HEK293 (cell line): ENCODE measurements at regions not wholly inside any gene's neighbourhood (a gene's known extent, or its start where the extent isn't known, plus 50 kb on each side); places are given as distances from the start of the nearest gene placed in this dataset.

Experiments
- CTCF ChIA-PET: fragments of 350-600 bp; formaldehyde crosslinking; extraction: SDS; loops from one replicate; lab custom pipeline; 2021; ENCODE audit warnings: antibody characterized with exemption; lab: Yijun Ruan, JAX
- POLR2A ChIA-PET: fragments of 300-600 bp; formaldehyde crosslinking; extraction: SDS; loops from one replicate; lab custom pipeline; 2020; ENCODE audit warnings: antibody characterized with exemption, inconsistent platforms; lab: Yijun Ruan, JAX
- H3K27ac ChIP-seq: fragments of 200-500 bp; sonication (Bioruptor generic); 2 replicates; pipeline ENCODE4 v1.5.1; 2014; ENCODE audit warnings: low read depth, low read length, control low read depth, inconsistent platforms; ENCODE audit errors: extremely low read depth
- H3K36me3 ChIP-seq, 2 experiments: fragments of 200-500 bp in 1 of 2; sonication (Bioruptor generic) in 1 of 2; 1 replicate in 1 of 2; 2 replicates in 1 of 2; pipeline ENCODE4 v1.5.1; 2014 to 2017; ENCODE audit warnings: inconsistent platforms in 2 of 2, low read length in 2 of 2; ENCODE audit not compliant: control insufficient read depth in 2 of 2, insufficient read depth in 1 of 2
- H3K4me1 ChIP-seq: fragments of 200-500 bp; sonication (Bioruptor generic); 2 replicates; pipeline ENCODE4 v1.5.1; 2014; ENCODE audit warnings: mild to moderate bottlenecking, low read length, inconsistent platforms; ENCODE audit not compliant: control insufficient read depth, insufficient read depth
- H3K4me3 ChIP-seq: 2 replicates; pipeline ENCODE4 v1.5.1; 2011; ENCODE audit warnings: low read depth, mild to moderate bottlenecking, control low read depth, low read length, moderate library complexity
- H3K9me3 ChIP-seq: fragments of 200-500 bp; sonication (Bioruptor generic); 2 replicates; pipeline ENCODE4 v1.5.1; 2014; ENCODE audit warnings: low read depth, low read length, inconsistent platforms; ENCODE audit not compliant: control insufficient read depth, insufficient read depth
- ZFP69B ChIP-seq: fragments of 450-650 bp; formaldehyde crosslinking; IDR thresholded peaks from 2 replicates; pipeline ENCODE4 v1.5.1; 2016; ENCODE audit warnings: missing biosample characterization, missing genetic modification characterization
- ZNF2 ChIP-seq: fragments of 450-650 bp; formaldehyde crosslinking; IDR thresholded peaks from 2 replicates; pipeline ENCODE4 v1.5.1; 2016; ENCODE audit warnings: missing biosample characterization, missing genetic modification characterization
- ZNF354C ChIP-seq: fragments of 450-650 bp; formaldehyde crosslinking; IDR thresholded peaks from 2 replicates; pipeline ENCODE4 v1.5.1; 2016; ENCODE audit warnings: missing biosample characterization, missing genetic modification characterization, low read depth, borderline replicate concordance
- ZNF544 ChIP-seq: fragments of 450-650 bp; formaldehyde crosslinking; IDR thresholded peaks from 2 replicates; pipeline ENCODE4 v1.5.0; 2017; ENCODE audit warnings: missing biosample characterization, missing genetic modification characterization
- ZNF571 ChIP-seq: fragments of 450-650 bp; formaldehyde crosslinking; IDR thresholded peaks from 2 replicates; pipeline ENCODE4 v1.5.0; 2017; ENCODE audit warnings: missing biosample characterization, missing genetic modification characterization
- ZNF623 ChIP-seq: fragments of 450-650 bp; formaldehyde crosslinking; IDR thresholded peaks from 2 replicates; pipeline ENCODE4 v1.5.1; 2016; ENCODE audit warnings: missing biosample characterization, missing genetic modification characterization
- ZNF626 ChIP-seq: fragments of 450-650 bp; sonication (Bioruptor Pico); formaldehyde crosslinking; IDR thresholded peaks from 2 replicates; pipeline ENCODE4 v1.5.1; 2018; ENCODE audit warnings: missing biosample characterization, missing genetic modification characterization, inconsistent platforms
- ZNF654 ChIP-seq: fragments of 450-650 bp; formaldehyde crosslinking; IDR thresholded peaks from 2 replicates; pipeline ENCODE4 v1.5.1; 2016; ENCODE audit warnings: low read depth, missing biosample characterization, missing genetic modification characterization
- ZNF777 ChIP-seq: fragments of 450-650 bp; formaldehyde crosslinking; IDR thresholded peaks from 2 replicates; pipeline ENCODE4 v1.5.1; 2017; ENCODE audit warnings: missing biosample characterization, missing genetic modification characterization, borderline replicate concordance
- ZNF785 ChIP-seq: fragments of 450-650 bp; formaldehyde crosslinking; IDR thresholded peaks from 2 replicates; pipeline ENCODE4 v1.5.1; 2016; ENCODE audit warnings: missing biosample characterization, missing genetic modification characterization
- TF ChIP-seq, protein P1 (sequence below): fragments of 450-650 bp; formaldehyde crosslinking; IDR thresholded peaks from 2 replicates; pipeline ENCODE4 v1.5.1; 2016; ENCODE audit warnings: missing biosample characterization, missing genetic modification characterization
- TF ChIP-seq, protein P2 (sequence below): fragments of 450-650 bp; formaldehyde crosslinking; IDR thresholded peaks from 2 replicates; pipeline ENCODE4 v1.5.1; 2016; ENCODE audit warnings: missing biosample characterization, missing genetic modification characterization
- TF ChIP-seq, protein P3 (sequence below): fragments of 450-650 bp; formaldehyde crosslinking; IDR thresholded peaks from 2 replicates; pipeline ENCODE4 v1.5.1; 2017; ENCODE audit warnings: missing biosample characterization, missing genetic modification characterization

DNA sequence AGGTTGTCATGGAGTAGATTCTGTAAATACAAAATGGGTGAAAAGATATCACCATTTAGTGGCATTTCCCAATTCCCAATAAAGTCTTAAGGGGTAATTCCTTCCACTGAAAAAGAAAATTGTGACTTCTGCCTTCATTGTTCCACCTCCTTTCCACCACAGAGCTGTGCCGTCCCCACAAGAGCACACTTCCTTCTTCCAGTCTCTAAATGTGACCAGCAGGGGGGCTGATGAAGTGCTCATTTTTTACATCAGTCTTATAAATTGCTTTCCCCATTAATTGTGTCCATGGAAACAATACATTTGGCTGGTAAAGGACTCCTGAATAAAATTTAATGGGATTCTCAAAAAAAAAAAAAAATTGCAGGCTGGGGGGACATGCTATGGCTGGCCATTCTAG is 260.8 kb upstream of the PSMD7 start:
- ChIA-PET POLR2A (interaction anchor here (0.7 kb wide), 1 partner anchor 1836 kb away, joined by 3 read pairs; no protein-coding TSS in a partner anchor), CTCF (interaction anchor here (0.5 to 2.6 kb wide), 20 partner anchors 8 to 1908 kb away, joined by 3 to 14 read pairs (median 4); no protein-coding TSS in a partner anchor)
- H3K27ac ChIP-seq: no peak overlapping the region
- no peak overlapping the region for H3K4me3 ChIP-seq
- no peak for TF ChIP-seq ZNF354C
- TF ChIP-seq, protein P1, sequence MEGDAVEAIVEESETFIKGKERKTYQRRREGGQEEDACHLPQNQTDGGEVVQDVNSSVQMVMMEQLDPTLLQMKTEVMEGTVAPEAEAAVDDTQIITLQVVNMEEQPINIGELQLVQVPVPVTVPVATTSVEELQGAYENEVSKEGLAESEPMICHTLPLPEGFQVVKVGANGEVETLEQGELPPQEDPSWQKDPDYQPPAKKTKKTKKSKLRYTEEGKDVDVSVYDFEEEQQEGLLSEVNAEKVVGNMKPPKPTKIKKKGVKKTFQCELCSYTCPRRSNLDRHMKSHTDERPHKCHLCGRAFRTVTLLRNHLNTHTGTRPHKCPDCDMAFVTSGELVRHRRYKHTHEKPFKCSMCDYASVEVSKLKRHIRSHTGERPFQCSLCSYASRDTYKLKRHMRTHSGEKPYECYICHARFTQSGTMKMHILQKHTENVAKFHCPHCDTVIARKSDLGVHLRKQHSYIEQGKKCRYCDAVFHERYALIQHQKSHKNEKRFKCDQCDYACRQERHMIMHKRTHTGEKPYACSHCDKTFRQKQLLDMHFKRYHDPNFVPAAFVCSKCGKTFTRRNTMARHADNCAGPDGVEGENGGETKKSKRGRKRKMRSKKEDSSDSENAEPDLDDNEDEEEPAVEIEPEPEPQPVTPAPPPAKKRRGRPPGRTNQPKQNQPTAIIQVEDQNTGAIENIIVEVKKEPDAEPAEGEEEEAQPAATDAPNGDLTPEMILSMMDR: peak; percentile 48
- no peaks in the 10 kb centered on the region for H3K9me3 ChIP-seq
- H3K36me3 ChIP-seq: no peaks in the 10 kb centered on the region
- H3K4me1 ChIP-seq: no peaks in the 10 kb centered on the region; the same call in 1 of the 2 replicates

DNA sequence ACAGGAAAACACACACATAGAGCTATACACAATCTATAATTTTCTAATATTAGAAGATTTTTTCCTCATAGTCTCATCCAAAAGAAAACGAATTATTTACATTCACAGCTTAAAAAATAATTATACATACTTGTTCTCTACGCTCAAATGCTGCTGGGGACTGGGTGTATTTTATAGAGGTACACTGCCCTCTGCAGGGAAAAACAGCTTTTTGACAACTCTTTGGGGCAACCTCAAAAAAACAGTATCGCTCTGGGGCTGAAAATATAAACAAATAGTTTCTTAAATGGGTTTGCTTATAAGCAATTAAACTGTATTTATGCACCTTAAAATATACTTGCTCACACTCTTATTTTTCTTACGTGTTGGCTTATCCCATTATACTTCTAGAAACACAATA is 261.8 kb upstream of the PSMD7 start:
- Histone ChIP-seq H3K27ac (no peak overlapping the region), H3K4me3 (no peak overlapping the region), H3K9me3 (no peaks in the 10 kb centered on the region), H3K4me1 (no peaks in the 10 kb centered on the region; the same call in 1 of the 2 replicates), H3K36me3 (no peaks in the 10 kb centered on the region)
- CTCF ChIA-PET: interaction anchor here (0.6 to 2.6 kb wide), 28 partner anchors 8 to 1793 kb away, joined by 3 to 14 read pairs (median 4); no protein-coding TSS in a partner anchor
- TF ChIP-seq, protein P2, sequence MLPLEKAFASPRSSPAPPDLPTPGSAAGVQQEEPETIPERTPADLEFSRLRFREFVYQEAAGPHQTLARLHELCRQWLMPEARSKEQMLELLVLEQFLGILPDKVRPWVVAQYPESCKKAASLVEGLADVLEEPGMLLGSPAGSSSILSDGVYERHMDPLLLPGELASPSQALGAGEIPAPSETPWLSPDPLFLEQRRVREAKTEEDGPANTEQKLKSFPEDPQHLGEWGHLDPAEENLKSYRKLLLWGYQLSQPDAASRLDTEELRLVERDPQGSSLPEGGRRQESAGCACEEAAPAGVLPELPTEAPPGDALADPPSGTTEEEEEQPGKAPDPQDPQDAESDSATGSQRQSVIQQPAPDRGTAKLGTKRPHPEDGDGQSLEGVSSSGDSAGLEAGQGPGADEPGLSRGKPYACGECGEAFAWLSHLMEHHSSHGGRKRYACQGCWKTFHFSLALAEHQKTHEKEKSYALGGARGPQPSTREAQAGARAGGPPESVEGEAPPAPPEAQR (tag by site-specific recombination): no peak
- TF ChIP-seq ZNF2 (tag by site-specific recombination): no peak
- peak; percentile 55 for TF ChIP-seq ZNF654
- TF ChIP-seq ZNF544 (tag by site-specific recombination): no peak
- no peak for TF ChIP-seq ZNF571 (tag by site-specific recombination)
- TF ChIP-seq ZFP69B (tag by site-specific recombination): no peak
- TF ChIP-seq ZNF626 (tag by site-specific recombination): no peak
- POLR2A ChIA-PET: no interaction called here

DNA sequence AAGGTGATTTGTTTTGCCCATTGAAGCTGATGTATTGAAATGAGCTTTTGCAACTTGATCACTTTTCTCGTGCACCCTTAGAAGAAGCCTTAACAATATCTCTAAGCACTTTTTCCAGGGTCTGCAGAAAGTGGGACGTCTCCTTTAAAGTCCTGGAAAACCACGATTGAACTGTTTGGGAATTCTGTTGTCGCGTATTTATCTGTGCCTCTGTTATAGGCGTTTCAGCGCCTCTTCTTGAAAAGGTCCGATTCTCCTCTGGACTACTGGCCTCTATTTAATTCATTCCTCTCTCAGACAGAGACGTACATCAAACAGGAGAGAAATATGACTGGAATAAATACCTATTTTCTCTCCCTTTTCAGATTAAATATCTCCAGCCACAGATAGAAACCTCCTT is 262.4 kb upstream of the PSMD7 start:
- Histone ChIP-seq H3K4me1 (no peaks in the 10 kb centered on the region; the same call in 1 of the 2 replicates), H3K27ac (no peak overlapping the region), H3K9me3 (no peaks in the 10 kb centered on the region), H3K36me3 (no peaks in the 10 kb centered on the region), H3K4me3 (no peak overlapping the region)
- ChIA-PET POLR2A (no interaction called here), CTCF (interaction anchor here (0.6 to 2.6 kb wide), 20 partner anchors 9 to 1908 kb away, joined by 3 to 14 read pairs (median 5); no protein-coding TSS in a partner anchor)
- TF ChIP-seq ZNF623 (no peak), ZNF785 (tag by site-specific recombination) (no peak), ZNF777 (tag by site-specific recombination) (no peak)
- TF ChIP-seq, protein P3, sequence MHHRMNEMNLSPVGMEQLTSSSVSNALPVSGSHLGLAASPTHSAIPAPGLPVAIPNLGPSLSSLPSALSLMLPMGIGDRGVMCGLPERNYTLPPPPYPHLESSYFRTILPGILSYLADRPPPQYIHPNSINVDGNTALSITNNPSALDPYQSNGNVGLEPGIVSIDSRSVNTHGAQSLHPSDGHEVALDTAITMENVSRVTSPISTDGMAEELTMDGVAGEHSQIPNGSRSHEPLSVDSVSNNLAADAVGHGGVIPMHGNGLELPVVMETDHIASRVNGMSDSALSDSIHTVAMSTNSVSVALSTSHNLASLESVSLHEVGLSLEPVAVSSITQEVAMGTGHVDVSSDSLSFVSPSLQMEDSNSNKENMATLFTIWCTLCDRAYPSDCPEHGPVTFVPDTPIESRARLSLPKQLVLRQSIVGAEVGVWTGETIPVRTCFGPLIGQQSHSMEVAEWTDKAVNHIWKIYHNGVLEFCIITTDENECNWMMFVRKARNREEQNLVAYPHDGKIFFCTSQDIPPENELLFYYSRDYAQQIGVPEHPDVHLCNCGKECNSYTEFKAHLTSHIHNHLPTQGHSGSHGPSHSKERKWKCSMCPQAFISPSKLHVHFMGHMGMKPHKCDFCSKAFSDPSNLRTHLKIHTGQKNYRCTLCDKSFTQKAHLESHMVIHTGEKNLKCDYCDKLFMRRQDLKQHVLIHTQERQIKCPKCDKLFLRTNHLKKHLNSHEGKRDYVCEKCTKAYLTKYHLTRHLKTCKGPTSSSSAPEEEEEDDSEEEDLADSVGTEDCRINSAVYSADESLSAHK (tag by site-specific recombination): no peak
